ENCODE measurements at regions not wholly inside any gene's neighbourhood (a gene's known extent, or its start where the extent isn't known, plus 50 kb on each side); places are given as distances from the start of the nearest gene placed in this dataset.

- TF ChIP-seq ZNF565 (CRISPR knock-in tag; conservative IDR thresholded peaks at IDR 0.05; ENCODE audit: low read depth) (no peak), CSDC2 (CRISPR knock-in tag; IDR thresholded peaks at IDR 0.05) (no peak), CSRNP3 (CRISPR knock-in tag; IDR thresholded peaks at IDR 0.05) (no peak), GLIS3 (CRISPR knock-in tag; IDR thresholded peaks at IDR 0.05) (no peak), ZNF8 (CRISPR knock-in tag; IDR thresholded peaks at IDR 0.05) (no peak), TOX (CRISPR knock-in tag; IDR thresholded peaks at IDR 0.05; ENCODE audit: borderline replicate concordance) (no peak), TCF4 (CRISPR knock-in tag; IDR thresholded peaks at IDR 0.05; ENCODE audit: borderline replicate concordance) (no peak)
- TF ChIP-seq, protein P1, sequence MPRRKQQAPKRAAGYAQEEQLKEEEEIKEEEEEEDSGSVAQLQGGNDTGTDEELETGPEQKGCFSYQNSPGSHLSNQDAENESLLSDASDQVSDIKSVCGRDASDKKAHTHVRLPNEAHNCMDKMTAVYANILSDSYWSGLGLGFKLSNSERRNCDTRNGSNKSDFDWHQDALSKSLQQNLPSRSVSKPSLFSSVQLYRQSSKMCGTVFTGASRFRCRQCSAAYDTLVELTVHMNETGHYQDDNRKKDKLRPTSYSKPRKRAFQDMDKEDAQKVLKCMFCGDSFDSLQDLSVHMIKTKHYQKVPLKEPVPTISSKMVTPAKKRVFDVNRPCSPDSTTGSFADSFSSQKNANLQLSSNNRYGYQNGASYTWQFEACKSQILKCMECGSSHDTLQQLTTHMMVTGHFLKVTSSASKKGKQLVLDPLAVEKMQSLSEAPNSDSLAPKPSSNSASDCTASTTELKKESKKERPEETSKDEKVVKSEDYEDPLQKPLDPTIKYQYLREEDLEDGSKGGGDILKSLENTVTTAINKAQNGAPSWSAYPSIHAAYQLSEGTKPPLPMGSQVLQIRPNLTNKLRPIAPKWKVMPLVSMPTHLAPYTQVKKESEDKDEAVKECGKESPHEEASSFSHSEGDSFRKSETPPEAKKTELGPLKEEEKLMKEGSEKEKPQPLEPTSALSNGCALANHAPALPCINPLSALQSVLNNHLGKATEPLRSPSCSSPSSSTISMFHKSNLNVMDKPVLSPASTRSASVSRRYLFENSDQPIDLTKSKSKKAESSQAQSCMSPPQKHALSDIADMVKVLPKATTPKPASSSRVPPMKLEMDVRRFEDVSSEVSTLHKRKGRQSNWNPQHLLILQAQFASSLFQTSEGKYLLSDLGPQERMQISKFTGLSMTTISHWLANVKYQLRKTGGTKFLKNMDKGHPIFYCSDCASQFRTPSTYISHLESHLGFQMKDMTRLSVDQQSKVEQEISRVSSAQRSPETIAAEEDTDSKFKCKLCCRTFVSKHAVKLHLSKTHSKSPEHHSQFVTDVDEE (CRISPR knock-in tag; IDR thresholded peaks at IDR 0.05): no peak
- TF ChIP-seq, protein P2, sequence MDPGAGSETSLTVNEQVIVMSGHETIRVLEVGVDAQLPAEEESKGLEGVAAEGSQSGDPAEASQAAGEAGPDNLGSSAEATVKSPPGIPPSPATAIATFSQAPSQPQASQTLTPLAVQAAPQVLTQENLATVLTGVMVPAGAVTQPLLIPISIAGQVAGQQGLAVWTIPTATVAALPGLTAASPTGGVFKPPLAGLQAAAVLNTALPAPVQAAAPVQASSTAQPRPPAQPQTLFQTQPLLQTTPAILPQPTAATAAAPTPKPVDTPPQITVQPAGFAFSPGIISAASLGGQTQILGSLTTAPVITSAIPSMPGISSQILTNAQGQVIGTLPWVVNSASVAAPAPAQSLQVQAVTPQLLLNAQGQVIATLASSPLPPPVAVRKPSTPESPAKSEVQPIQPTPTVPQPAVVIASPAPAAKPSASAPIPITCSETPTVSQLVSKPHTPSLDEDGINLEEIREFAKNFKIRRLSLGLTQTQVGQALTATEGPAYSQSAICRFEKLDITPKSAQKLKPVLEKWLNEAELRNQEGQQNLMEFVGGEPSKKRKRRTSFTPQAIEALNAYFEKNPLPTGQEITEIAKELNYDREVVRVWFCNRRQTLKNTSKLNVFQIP (CRISPR knock-in tag; IDR thresholded peaks at IDR 0.05; ENCODE audit: borderline replicate concordance, low read depth): no peak
- no peak for ATAC-seq
Observed at GRCh38 chr1:244920911-244921761, 56.8 kb upstream of the HNRNPU start.

DNA sequence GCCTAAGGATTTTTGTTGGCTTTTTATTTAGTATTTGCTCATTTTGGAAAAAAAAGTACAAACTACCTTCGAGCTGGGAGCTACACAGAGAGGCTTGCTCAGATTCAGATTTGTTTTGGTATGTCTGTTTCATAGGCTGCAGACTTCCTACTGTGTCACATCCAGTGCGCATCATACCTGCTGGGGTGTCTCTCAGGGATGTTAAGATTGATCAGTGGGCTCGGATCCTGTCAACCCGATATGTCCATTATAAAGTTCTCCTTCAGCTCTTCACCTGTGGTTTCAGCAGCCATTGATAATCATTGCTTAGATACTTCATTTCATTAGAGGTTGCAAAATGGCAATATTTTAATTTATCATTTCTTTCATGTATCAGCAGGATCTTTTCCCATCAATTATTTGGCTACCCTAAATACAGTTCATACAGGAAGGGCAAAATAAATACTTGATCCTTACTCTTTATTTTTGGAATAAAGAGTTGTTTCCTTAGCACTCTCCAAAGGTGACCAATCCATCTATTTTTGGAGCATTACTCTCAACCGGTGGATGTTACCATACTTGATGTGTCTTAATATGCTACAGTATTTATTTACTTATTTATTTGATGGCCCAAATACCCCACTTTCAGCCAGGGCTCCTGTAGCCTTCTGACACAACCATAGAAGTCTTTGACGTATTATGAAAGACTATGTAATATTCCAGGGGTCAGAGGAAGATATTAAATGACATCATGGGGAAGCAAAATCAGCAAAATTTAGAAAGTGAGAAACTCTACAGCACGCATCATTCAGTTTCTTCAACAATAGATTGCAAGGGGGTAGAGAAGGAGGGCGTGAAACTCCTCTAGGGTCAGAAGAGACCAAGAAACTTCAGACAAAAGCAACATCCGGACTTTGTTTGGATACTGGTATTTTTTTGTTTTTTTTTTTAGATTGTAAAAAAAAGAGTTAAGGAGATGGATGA lies 55.3 kb upstream of the HNRNPU start:
- no peak for TF ChIP-seq ESRRG (CRISPR knock-in tag; IDR thresholded peaks at IDR 0.05)
- TF ChIP-seq, protein P2 (CRISPR knock-in tag; IDR thresholded peaks at IDR 0.05; ENCODE audit: borderline replicate concordance, low read depth): no peak
- TF ChIP-seq RARB (CRISPR knock-in tag; IDR thresholded peaks at IDR 0.05): no peak
- no peak for TF ChIP-seq CSRNP3 (CRISPR knock-in tag; IDR thresholded peaks at IDR 0.05)
- no peak for TF ChIP-seq ZFP30 (CRISPR knock-in tag; IDR thresholded peaks at IDR 0.05)
- TF ChIP-seq SNAI2 (CRISPR knock-in tag; IDR thresholded peaks at IDR 0.05): no peak
- TF ChIP-seq BACH2 (CRISPR knock-in tag; IDR thresholded peaks at IDR 0.05; ENCODE audit: borderline replicate concordance): no peak
- TF ChIP-seq ZFP3 (CRISPR knock-in tag; IDR thresholded peaks at IDR 0.05): no peak
- TF ChIP-seq, protein P1 (CRISPR knock-in tag; IDR thresholded peaks at IDR 0.05): no peak
- TF ChIP-seq OSR1 (CRISPR knock-in tag; IDR thresholded peaks at IDR 0.05): no peak
- ATAC-seq: peak; percentile 42

All from SK-N-SH treated with all-trans-retinoic acid at 6 μM for 48 hours (cell line).